WTC11 (cell line): ENCODE measurements at regions not wholly inside any gene's neighbourhood (a gene's known extent, or its start where the extent isn't known, plus 50 kb on each side); places are given as distances from the start of the nearest gene placed in this dataset.

ENCODE experiments used
- NFE2L1 ChIP-seq: sonication (generic); formaldehyde crosslinking; IDR thresholded peaks from 2 replicates; pipeline ENCODE4 v1.8.1; 2023; ENCODE audit warnings: missing genetic modification reagents
- ZNF219 ChIP-seq: sonication (generic); formaldehyde crosslinking; IDR thresholded peaks from 2 replicates; pipeline ENCODE4 v1.8.0; 2023; ENCODE audit warnings: missing genetic modification reagents, mild to moderate bottlenecking, borderline replicate concordance
- TF ChIP-seq, protein P1 (sequence below): sonication (generic); formaldehyde crosslinking; IDR thresholded peaks from 2 replicates; pipeline ENCODE4 v1.8.0; 2022; ENCODE audit warnings: mild to moderate bottlenecking, missing genetic modification reagents
- TF ChIP-seq, protein P2 (sequence below): fragments of 200-600 bp; IDR thresholded peaks from 2 replicates; pipeline ENCODE4 v1.8.0; 2022; ENCODE audit warnings: antibody characterized with exemption
- TF ChIP-seq, protein P3 (sequence below): sonication (generic); formaldehyde crosslinking; IDR thresholded peaks from 2 replicates; pipeline ENCODE4 v1.8.1; 2023; ENCODE audit warnings: mild to moderate bottlenecking, missing genetic modification reagents, moderate library complexity
- TF ChIP-seq, protein P4 (sequence below): sonication (generic); formaldehyde crosslinking; IDR thresholded peaks from 2 replicates; pipeline ENCODE4 v1.8.1; 2022; ENCODE audit warnings: missing genetic modification reagents, borderline replicate concordance
- TF ChIP-seq, protein P5 (sequence below): sonication (generic); formaldehyde crosslinking; IDR thresholded peaks from 2 replicates; pipeline ENCODE4 v1.8.1; 2022; ENCODE audit warnings: low read depth, mild to moderate bottlenecking, moderate library complexity, missing genetic modification reagents, borderline replicate concordance

DNA sequence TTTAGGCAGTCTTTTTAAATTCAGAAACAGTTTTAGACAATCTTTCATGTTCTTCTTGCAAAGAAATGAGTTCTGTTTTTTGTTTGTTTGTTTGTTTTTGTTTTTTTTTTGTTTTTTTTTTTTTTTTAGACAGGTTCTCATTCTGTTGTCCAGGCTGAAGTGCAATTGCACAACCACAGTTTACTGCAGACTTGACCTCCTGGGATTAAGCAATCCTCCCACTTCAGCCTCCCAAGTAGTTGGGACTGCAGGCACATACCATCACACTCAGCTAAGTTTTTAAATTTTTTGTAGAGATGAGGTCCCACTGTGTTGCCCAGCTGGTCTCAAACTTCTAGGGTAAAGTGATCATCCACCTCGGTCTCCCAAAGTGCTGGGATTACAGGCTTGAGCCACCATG lies 96.2 kb downstream of the OTOR start:
- TF ChIP-seq, protein P1, sequence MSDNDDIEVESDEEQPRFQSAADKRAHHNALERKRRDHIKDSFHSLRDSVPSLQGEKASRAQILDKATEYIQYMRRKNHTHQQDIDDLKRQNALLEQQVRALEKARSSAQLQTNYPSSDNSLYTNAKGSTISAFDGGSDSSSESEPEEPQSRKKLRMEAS (CRISPR knock-in tag) = no peak
- TF ChIP-seq, protein P2, sequence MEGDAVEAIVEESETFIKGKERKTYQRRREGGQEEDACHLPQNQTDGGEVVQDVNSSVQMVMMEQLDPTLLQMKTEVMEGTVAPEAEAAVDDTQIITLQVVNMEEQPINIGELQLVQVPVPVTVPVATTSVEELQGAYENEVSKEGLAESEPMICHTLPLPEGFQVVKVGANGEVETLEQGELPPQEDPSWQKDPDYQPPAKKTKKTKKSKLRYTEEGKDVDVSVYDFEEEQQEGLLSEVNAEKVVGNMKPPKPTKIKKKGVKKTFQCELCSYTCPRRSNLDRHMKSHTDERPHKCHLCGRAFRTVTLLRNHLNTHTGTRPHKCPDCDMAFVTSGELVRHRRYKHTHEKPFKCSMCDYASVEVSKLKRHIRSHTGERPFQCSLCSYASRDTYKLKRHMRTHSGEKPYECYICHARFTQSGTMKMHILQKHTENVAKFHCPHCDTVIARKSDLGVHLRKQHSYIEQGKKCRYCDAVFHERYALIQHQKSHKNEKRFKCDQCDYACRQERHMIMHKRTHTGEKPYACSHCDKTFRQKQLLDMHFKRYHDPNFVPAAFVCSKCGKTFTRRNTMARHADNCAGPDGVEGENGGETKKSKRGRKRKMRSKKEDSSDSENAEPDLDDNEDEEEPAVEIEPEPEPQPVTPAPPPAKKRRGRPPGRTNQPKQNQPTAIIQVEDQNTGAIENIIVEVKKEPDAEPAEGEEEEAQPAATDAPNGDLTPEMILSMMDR = no peak
- TF ChIP-seq, protein P3, sequence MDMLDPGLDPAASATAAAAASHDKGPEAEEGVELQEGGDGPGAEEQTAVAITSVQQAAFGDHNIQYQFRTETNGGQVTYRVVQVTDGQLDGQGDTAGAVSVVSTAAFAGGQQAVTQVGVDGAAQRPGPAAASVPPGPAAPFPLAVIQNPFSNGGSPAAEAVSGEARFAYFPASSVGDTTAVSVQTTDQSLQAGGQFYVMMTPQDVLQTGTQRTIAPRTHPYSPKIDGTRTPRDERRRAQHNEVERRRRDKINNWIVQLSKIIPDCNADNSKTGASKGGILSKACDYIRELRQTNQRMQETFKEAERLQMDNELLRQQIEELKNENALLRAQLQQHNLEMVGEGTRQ (CRISPR knock-in tag) = no peak
- TF ChIP-seq, protein P4, sequence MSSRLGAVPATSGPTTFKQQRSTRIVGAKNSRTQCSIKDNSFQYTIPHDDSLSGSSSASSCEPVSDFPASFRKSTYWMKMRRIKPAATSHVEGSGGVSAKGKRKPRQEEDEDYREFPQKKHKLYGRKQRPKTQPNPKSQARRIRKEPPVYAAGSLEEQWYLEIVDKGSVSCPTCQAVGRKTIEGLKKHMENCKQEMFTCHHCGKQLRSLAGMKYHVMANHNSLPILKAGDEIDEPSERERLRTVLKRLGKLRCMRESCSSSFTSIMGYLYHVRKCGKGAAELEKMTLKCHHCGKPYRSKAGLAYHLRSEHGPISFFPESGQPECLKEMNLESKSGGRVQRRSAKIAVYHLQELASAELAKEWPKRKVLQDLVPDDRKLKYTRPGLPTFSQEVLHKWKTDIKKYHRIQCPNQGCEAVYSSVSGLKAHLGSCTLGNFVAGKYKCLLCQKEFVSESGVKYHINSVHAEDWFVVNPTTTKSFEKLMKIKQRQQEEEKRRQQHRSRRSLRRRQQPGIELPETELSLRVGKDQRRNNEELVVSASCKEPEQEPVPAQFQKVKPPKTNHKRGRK (CRISPR knock-in tag) = no peak
- TF ChIP-seq ZNF219 (CRISPR knock-in tag) = no peak
- TF ChIP-seq, protein P5, sequence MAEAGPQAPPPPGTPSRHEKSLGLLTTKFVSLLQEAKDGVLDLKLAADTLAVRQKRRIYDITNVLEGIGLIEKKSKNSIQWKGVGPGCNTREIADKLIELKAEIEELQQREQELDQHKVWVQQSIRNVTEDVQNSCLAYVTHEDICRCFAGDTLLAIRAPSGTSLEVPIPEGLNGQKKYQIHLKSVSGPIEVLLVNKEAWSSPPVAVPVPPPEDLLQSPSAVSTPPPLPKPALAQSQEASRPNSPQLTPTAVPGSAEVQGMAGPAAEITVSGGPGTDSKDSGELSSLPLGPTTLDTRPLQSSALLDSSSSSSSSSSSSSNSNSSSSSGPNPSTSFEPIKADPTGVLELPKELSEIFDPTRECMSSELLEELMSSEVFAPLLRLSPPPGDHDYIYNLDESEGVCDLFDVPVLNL (CRISPR knock-in tag) = no peak
- no peak for TF ChIP-seq NFE2L1 (CRISPR knock-in tag)
